DND-41 (cell line): ENCODE measurements at regions not wholly inside any gene's neighbourhood (a gene's known extent, or its start where the extent isn't known, plus 50 kb on each side); places are given as distances from the start of the nearest gene placed in this dataset.
A peak's percentile ranks its signal among the peaks of the same experiment; 100 is the strongest.

ENCODE experiments used
- ATAC-seq: fragments of 200-7000 bp; cut with Tn5 transposase; 3 replicates; pipeline ENCODE4 v1.9.1; 2021; ENCODE audit warnings: low read depth; ENCODE audit not compliant: insufficient read depth
- DNase-seq: peaks from one replicate; pipeline ENCODE4 v3.0.0-alpha.2; 2020
- H2AFZ ChIP-seq: 2 replicates; pipeline ENCODE4 v1.6.0; 2012; ENCODE audit warnings: low read depth, low read length
- H3K27ac ChIP-seq: 2 replicates; pipeline ENCODE4 v1.5.1; 2012; ENCODE audit warnings: low read length, inconsistent platforms
- H3K27me3 ChIP-seq: fragments of 200-600 bp; sonication (generic); 2 replicates; pipeline ENCODE4 v1.6.0; 2012; ENCODE audit warnings: low read length, mild to moderate bottlenecking, inconsistent platforms; ENCODE audit not compliant: insufficient read depth, poor library complexity
- H3K36me3 ChIP-seq: 2 replicates; pipeline ENCODE4 v1.5.1; 2012; ENCODE audit warnings: low read length, inconsistent platforms; ENCODE audit not compliant: insufficient read depth
- H3K4me1 ChIP-seq: 2 replicates; pipeline ENCODE4 v1.5.1; 2012; ENCODE audit warnings: mild to moderate bottlenecking, low read length; ENCODE audit not compliant: insufficient read depth
- H3K4me2 ChIP-seq: 2 replicates; pipeline ENCODE4 v1.6.0; 2012; ENCODE audit warnings: mild to moderate bottlenecking, moderate library complexity, low read length, inconsistent platforms; ENCODE audit not compliant: insufficient read depth
- H3K4me3 ChIP-seq, 2 experiments: fragments of 200-600 bp in 1 of 2; shearing (Covaris generic) in 1 of 2; 2 replicates each; pipeline ENCODE4 v1.5.1; 2012 to 2016; ENCODE audit warnings: inconsistent platforms in 2 of 2, low read length in 2 of 2, mild to moderate bottlenecking in 2 of 2, low read depth in 1 of 2, moderate library complexity in 1 of 2
- H3K79me2 ChIP-seq: 2 replicates; pipeline ENCODE4 v1.6.0; 2012; ENCODE audit warnings: low read length, inconsistent platforms; ENCODE audit not compliant: insufficient read depth
- H3K9ac ChIP-seq: 2 replicates; pipeline ENCODE4 v1.6.0; 2012; ENCODE audit warnings: low read depth, mild to moderate bottlenecking, inconsistent platforms, low read length, moderate library complexity
- H3K9me3 ChIP-seq: 2 replicates; pipeline ENCODE4 v1.5.1; 2012; ENCODE audit warnings: low read length, moderate library complexity, mild to moderate bottlenecking, inconsistent platforms; ENCODE audit not compliant: insufficient read depth, severe bottlenecking
- H4K20me1 ChIP-seq: 2 replicates; pipeline ENCODE4 v1.6.0; 2012; ENCODE audit warnings: low read length; ENCODE audit not compliant: insufficient read depth
- CTCF ChIP-seq: IDR thresholded peaks from 2 replicates; pipeline ENCODE4 v1.5.1; 2012; ENCODE audit warnings: borderline replicate concordance, low read length, moderate library complexity, mild to moderate bottlenecking; ENCODE audit not compliant: poor library complexity, severe bottlenecking; ENCODE audit errors: extremely low read depth
- EZH2 ChIP-seq: IDR thresholded peaks from 3 replicates; pipeline ENCODE4 v1.6.1; 2012; ENCODE audit warnings: borderline replicate concordance, low read depth, mild to moderate bottlenecking, moderate library complexity, low read length, inconsistent platforms; ENCODE audit not compliant: severe bottlenecking

- Histone ChIP-seq H3K9ac (no peak overlapping the region), H3K27me3 (no peaks in the 10 kb centered on the region), H3K4me3 (no peak overlapping the region), H3K36me3 (no peaks in the 10 kb centered on the region), H3K27ac (no peak overlapping the region), H3K9me3 (no peaks in the 10 kb centered on the region), H4K20me1 (no peaks in the 10 kb centered on the region), H3K79me2 (no peaks in the 10 kb centered on the region), H2AFZ (no peak overlapping the region), H3K4me2 (no peak overlapping the region), H3K4me1 (peaks cover 20% of the 10 kb centered on the region)
- ATAC-seq: no peak
- no peak for TF ChIP-seq CTCF
- no peak for TF ChIP-seq EZH2
- DNase-seq: no peak
These were observed 108.8 kb downstream of the SNX18 start for GRCh38 chr5:54626407-54626806.

GRCh38 chr5:54624805-54625568 is 107.4 kb downstream of the SNX18 start:
- Histone ChIP-seq H3K27ac (peak overlapping the region; percentile 74), H3K4me1 (peaks cover 20% of the 10 kb centered on the region), H3K4me2 (peak overlapping the region; percentile 51), H3K9ac (peak overlapping the region; percentile 17; the same call in 1 of the 2 replicates), H3K9me3 (no peaks in the 10 kb centered on the region), H3K36me3 (no peaks in the 10 kb centered on the region), H3K79me2 (no peaks in the 10 kb centered on the region), H3K4me3 (peak overlapping the region in 1 of 2 experiments; percentile 12; a peak in 1 of 4 replicates), H3K27me3 (no peaks in the 10 kb centered on the region), H4K20me1 (no peaks in the 10 kb centered on the region), H2AFZ (peak overlapping the region; percentile 28)
- TF ChIP-seq CTCF (no peak), EZH2 (no peak)
- ATAC-seq (peak; percentile 89), DNase-seq (peak; percentile 55)

GRCh38 chr5:54621709-54622108 is 104.2 kb downstream of the SNX18 start:
- H4K20me1 ChIP-seq: no peaks in the 10 kb centered on the region
- no peak overlapping the region for H3K27ac ChIP-seq
- H3K9ac ChIP-seq: no peak overlapping the region
- no peak overlapping the region for H3K4me2 ChIP-seq
- H3K9me3 ChIP-seq: peaks cover 2% of the 10 kb centered on the region
- DNase-seq (no peak), ATAC-seq (no peak)
- no peaks in the 10 kb centered on the region for H3K36me3 ChIP-seq
- H3K4me1 ChIP-seq: peaks cover 20% of the 10 kb centered on the region
- no peak overlapping the region for H2AFZ ChIP-seq
- no peak overlapping the region for H3K4me3 ChIP-seq
- no peaks in the 10 kb centered on the region for H3K27me3 ChIP-seq
- no peak for TF ChIP-seq CTCF
- no peaks in the 10 kb centered on the region for H3K79me2 ChIP-seq
